H1 (cell line): ENCODE measurements at regions not wholly inside any gene's neighbourhood (a gene's known extent, or its start where the extent isn't known, plus 50 kb on each side); places are given as distances from the start of the nearest gene placed in this dataset.

Experiments
- CTCF ChIA-PET: fragments of 300-600 bp; sonication (Branson Sonifier 250); formaldehyde crosslinking; loops from one replicate; lab custom pipeline; 2021; ENCODE audit not compliant: partially characterized antibody; lab: Charles Lee
- POLR2A ChIA-PET: fragments of 300-600 bp; sonication (Branson Sonifier 250); formaldehyde crosslinking; loops from one replicate; lab custom pipeline; 2021; ENCODE audit warnings: inconsistent platforms; ENCODE audit not compliant: partially characterized antibody; lab: Charles Lee
- DNase-seq, 2 experiments: peaks; one replicate each; pipeline versions ENCODE4 v3.0.0 to v3.0.0-alpha.2; 2010 to 2022; ENCODE audit warnings: low spot score in 2 of 2, low read depth in 1 of 2, mixed read lengths in 1 of 2
- FAIRE-seq: peaks from 2 replicates; lab custom pipeline; 2011; peaks lifted over from hg19 to GRCh38; lab: Jason Lieb, UNC
- H2AFZ ChIP-seq: 2 replicates; pipeline ENCODE4 v1.8.1; 2012; ENCODE audit warnings: low read length, inconsistent platforms
- H2AK5ac ChIP-seq: 2 replicates; pipeline ENCODE4 v1.6.1; 2013; ENCODE audit warnings: low read depth, low read length
- H2BK120ac ChIP-seq: replicated peaks from 2 replicates; pipeline ENCODE3; 2013; ENCODE audit warnings: low read depth, low read length, inconsistent platforms
- H2BK12ac ChIP-seq: 2 replicates; pipeline ENCODE4 v1.6.1; 2013; ENCODE audit warnings: low read depth, low read length
- H2BK15ac ChIP-seq: 2 replicates; pipeline ENCODE4 v1.6.1; 2013; ENCODE audit warnings: low read length
- H2BK20ac ChIP-seq: 2 replicates; pipeline ENCODE4 v1.6.1; 2013; ENCODE audit warnings: low read length
- H2BK5ac ChIP-seq: 2 replicates; pipeline ENCODE4 v1.6.1; 2013; ENCODE audit warnings: low read depth, low read length
- H3K14ac ChIP-seq: 2 replicates; pipeline ENCODE4 v1.6.1; 2013; ENCODE audit warnings: inconsistent platforms; ENCODE audit not compliant: insufficient read length
- H3K18ac ChIP-seq: 2 replicates; pipeline ENCODE4 v1.6.1; 2013; ENCODE audit warnings: low read length; ENCODE audit errors: extremely low read depth
- H3K23ac ChIP-seq: 2 replicates; pipeline ENCODE4 v1.6.1; 2013; ENCODE audit warnings: inconsistent platforms; ENCODE audit not compliant: insufficient read length
- H3K23me2 ChIP-seq: 2 replicates; pipeline ENCODE4 v1.6.1; 2013; ENCODE audit warnings: low read depth, low read length
- H3K27ac ChIP-seq: 2 replicates; pipeline ENCODE4 v1.6.1; 2011; ENCODE audit warnings: low read depth, low read length, inconsistent platforms
- H3K27me3 ChIP-seq, 4 experiments: replicated peaks in 1 of 4; 1 replicate in 1 of 4; 2 replicates in 3 of 4; pipeline versions ENCODE4 v1.6.1 to v1.8.1; 2011 to 2013; ENCODE audit warnings: low read length in 3 of 4, mild to moderate bottlenecking in 3 of 4, inconsistent platforms in 2 of 4, mixed read lengths in 2 of 4, moderate library complexity in 1 of 4; ENCODE audit not compliant: control insufficient read depth in 3 of 4, insufficient read depth in 3 of 4; ENCODE audit errors: extremely low read depth in 1 of 4
- H3K36me3 ChIP-seq, 4 experiments: 2 replicates each; pipeline versions ENCODE4 v1.6.1 to v1.8.1; 2011 to 2013; ENCODE audit warnings: mild to moderate bottlenecking in 4 of 4, low read length in 3 of 4, moderate library complexity in 2 of 4, control low read depth in 1 of 4, inconsistent platforms in 1 of 4; ENCODE audit not compliant: insufficient read depth in 4 of 4, control insufficient read depth in 2 of 4
- H3K4ac ChIP-seq: replicated peaks from 2 replicates; pipeline ENCODE3; 2013; ENCODE audit warnings: low read length, low read depth, mixed read lengths, inconsistent platforms; ENCODE audit not compliant: insufficient read length
- H3K4me1 ChIP-seq, 4 experiments: replicated peaks in 1 of 4; 1 replicate in 1 of 4; 2 replicates in 3 of 4; pipeline versions ENCODE4 v1.6.1 to v1.8.1; 2011 to 2013; ENCODE audit warnings: low read length in 3 of 4, inconsistent platforms in 2 of 4, mixed read lengths in 1 of 4; ENCODE audit not compliant: insufficient read depth in 4 of 4, control insufficient read depth in 3 of 4
- H3K4me2 ChIP-seq, 2 experiments: 2 replicates each; pipeline versions ENCODE4 v1.6.1 to v1.8.1; 2011 to 2013; ENCODE audit warnings: low read depth in 2 of 2, low read length in 2 of 2, control low read depth in 1 of 2, inconsistent platforms in 1 of 2, mild to moderate bottlenecking in 1 of 2; ENCODE audit not compliant: insufficient read depth in 1 of 2
- H3K4me3 ChIP-seq, 4 experiments: fragments of 200-600, 300-600 bp in 1 of 4; sonication (generic), shearing (Covaris generic), sonication (Bioruptor Twin) in 1 of 4; 2 replicates each; pipeline versions ENCODE4 v1.5.1 to v1.8.1; 2011 to 2016; ENCODE audit warnings: low read length in 4 of 4, low read depth in 3 of 4, control low read depth in 2 of 4, inconsistent platforms in 2 of 4, mild to moderate bottlenecking in 2 of 4, mixed read lengths in 1 of 4, moderate library complexity in 1 of 4; ENCODE audit not compliant: insufficient read depth in 2 of 4; ENCODE audit errors: extremely low read depth in 1 of 4
- H3K56ac ChIP-seq: replicated peaks from 2 replicates; pipeline ENCODE3; 2013; ENCODE audit warnings: low read depth, mild to moderate bottlenecking, mixed read lengths, low read length, inconsistent platforms; ENCODE audit not compliant: insufficient read length
- H3K79me1 ChIP-seq: 2 replicates; pipeline ENCODE4 v1.6.1; 2013; ENCODE audit warnings: low read depth, low read length, control low read depth
- H3K79me2 ChIP-seq, 2 experiments: 2 replicates each; pipeline versions ENCODE4 v1.6.1 to v1.8.1; 2012 to 2013; ENCODE audit warnings: low read length in 2 of 2, mild to moderate bottlenecking in 2 of 2, inconsistent platforms in 1 of 2; ENCODE audit not compliant: insufficient read depth in 2 of 2, control insufficient read depth in 1 of 2
- H3K9ac ChIP-seq, 4 experiments: replicated peaks in 1 of 4; 1 replicate in 1 of 4; 2 replicates in 3 of 4; pipeline versions ENCODE4 v1.6.1 to v1.8.1; 2011 to 2013; ENCODE audit warnings: low read depth in 3 of 4, low read length in 3 of 4, control low read depth in 2 of 4, mild to moderate bottlenecking in 2 of 4, moderate library complexity in 2 of 4, inconsistent platforms in 1 of 4; ENCODE audit errors: extremely low read depth in 1 of 4
- H3K9me3 ChIP-seq, 2 experiments: 2 replicates each; pipeline versions ENCODE4 v1.6.1 to v1.8.1; 2012 to 2013; ENCODE audit warnings: mild to moderate bottlenecking in 2 of 2, moderate library complexity in 2 of 2, control low read depth in 1 of 2, inconsistent platforms in 1 of 2, low read depth in 1 of 2, low read length in 1 of 2, mixed read lengths in 1 of 2; ENCODE audit not compliant: insufficient read depth in 2 of 2
- H4K20me1 ChIP-seq, 2 experiments: replicated peaks in 1 of 2; 2 replicates each; pipeline versions ENCODE3 to v1.8.1; 2011 to 2013; ENCODE audit warnings: inconsistent platforms in 2 of 2, low read length in 2 of 2, mild to moderate bottlenecking in 1 of 2; ENCODE audit not compliant: insufficient read depth in 2 of 2, control insufficient read depth in 1 of 2
- H4K5ac ChIP-seq: 2 replicates; pipeline ENCODE4 v1.6.1; 2013; ENCODE audit warnings: low read length, low read depth, mixed read lengths, inconsistent platforms; ENCODE audit not compliant: insufficient read length
- H4K8ac ChIP-seq: 2 replicates; pipeline ENCODE4 v1.8.0; 2013; ENCODE audit warnings: mild to moderate bottlenecking, moderate library complexity, low read length, inconsistent platforms; ENCODE audit not compliant: insufficient read depth; ENCODE audit errors: extremely low read depth
- H4K91ac ChIP-seq: replicated peaks from 2 replicates; pipeline ENCODE3; 2013; ENCODE audit warnings: low read length, mixed read lengths, inconsistent platforms; ENCODE audit not compliant: insufficient read length
- CREB1 ChIP-seq: IDR thresholded peaks from 2 replicates; pipeline ENCODE4 v1.6.1; 2012; ENCODE audit warnings: inconsistent platforms
- EGR1 ChIP-seq: IDR thresholded peaks from 2 replicates; pipeline ENCODE4 v1.6.1; 2011; ENCODE audit warnings: low read depth, low read length, borderline replicate concordance
- KDM1A ChIP-seq: fragments of 200-600, 300-600 bp; sonication (generic); IDR thresholded peaks from 2 replicates; pipeline ENCODE4 v1.7.1; 2016; ENCODE audit warnings: mild to moderate bottlenecking, low read length, borderline replicate concordance
- SIRT6 ChIP-seq: IDR thresholded peaks from one replicate; pipeline ENCODE4 v1.7.1; 2012; ENCODE audit warnings: low read length, inconsistent platforms
- TBP ChIP-seq: IDR thresholded peaks from 2 replicates; pipeline ENCODE4 v1.6.1; 2011; ENCODE audit warnings: low read depth, low read length, improper control_type of control experiment
- ZNF274 ChIP-seq: IDR thresholded peaks from 2 replicates; pipeline ENCODE4 v1.7.0; 2012; ENCODE audit warnings: low read length, borderline replicate concordance; ENCODE audit errors: extremely low read depth
- WGBS, 2 experiments: shearing (Covaris generic) in 1 of 2; methylation state at CpG; one replicate each; pipeline versions ENCODE4 v1.1.6 to v1.1.7; 2013 to 2015; ENCODE audit warnings: low lambda C conversion rate in 2 of 2, mixed read lengths in 2 of 2, inconsistent platforms in 1 of 2, low coverage in 1 of 2, missing lambda C conversion rate in 1 of 2; ENCODE audit not compliant: insufficient replicate concordance in 2 of 2, insufficient coverage in 1 of 2, insufficient read length in 1 of 2; ENCODE audit errors: extremely low coverage in 1 of 2, missing lambda C conversion rate in 1 of 2; 5-methylcytosine and 5-hydroxymethylcytosine counted together

- Histone ChIP-seq H4K91ac (no peak overlapping the region), H2BK12ac (no peak overlapping the region), H3K4me3 (no peak overlapping the region), H3K56ac (no peak overlapping the region), H3K36me3 (no peaks in the 10 kb centered on the region), H3K27ac (no peak overlapping the region), H3K9me3 (no peaks in the 10 kb centered on the region), H4K20me1 (no peaks in the 10 kb centered on the region), H3K9ac (no peak overlapping the region), H4K8ac (no peak overlapping the region), H3K14ac (no peak overlapping the region), H3K23me2 (no peaks in the 10 kb centered on the region), H3K4ac (no peak overlapping the region), H3K23ac (no peak overlapping the region), H2BK15ac (no peak overlapping the region), H2BK5ac (no peak overlapping the region), H3K4me2 (no peak overlapping the region), H3K79me2 (no peaks in the 10 kb centered on the region), H3K18ac (no peak overlapping the region), H4K5ac (no peak overlapping the region), H2AK5ac (no peak overlapping the region), H3K79me1 (no peaks in the 10 kb centered on the region), H3K27me3 (no peaks in the 10 kb centered on the region), H2AFZ (no peak overlapping the region), H2BK20ac (no peak overlapping the region), H3K4me1 (no peaks in the 10 kb centered on the region), H2BK120ac (no peak overlapping the region)
- CTCF ChIA-PET = interaction anchor here (1.0 kb wide), 1 partner anchor 69 kb away, joined by 4 read pairs; no protein-coding TSS in a partner anchor
- no peak for FAIRE-seq
- no peak for DNase-seq
- no peak for TF ChIP-seq CREB1
- no peak for TF ChIP-seq SIRT6
- no peak for TF ChIP-seq ZNF274
- TF ChIP-seq KDM1A = no peak
- no peak for TF ChIP-seq TBP
- TF ChIP-seq EGR1 = no peak
- 74% methylated on average over 2 of the region's 2 CpGs; no CpG with 5 or more reads in 1 of the 2 experiments for WGBS, 2 experiments
- POLR2A ChIA-PET = no interaction called here
Observed at GRCh38 chr16:80208015-80208414, 332.8 kb upstream of the DYNLRB2 start.
